ENCODE measurements at regions not wholly inside any gene's neighbourhood (a gene's known extent, or its start where the extent isn't known, plus 50 kb on each side); places are given as distances from the start of the nearest gene placed in this dataset.

DNA sequence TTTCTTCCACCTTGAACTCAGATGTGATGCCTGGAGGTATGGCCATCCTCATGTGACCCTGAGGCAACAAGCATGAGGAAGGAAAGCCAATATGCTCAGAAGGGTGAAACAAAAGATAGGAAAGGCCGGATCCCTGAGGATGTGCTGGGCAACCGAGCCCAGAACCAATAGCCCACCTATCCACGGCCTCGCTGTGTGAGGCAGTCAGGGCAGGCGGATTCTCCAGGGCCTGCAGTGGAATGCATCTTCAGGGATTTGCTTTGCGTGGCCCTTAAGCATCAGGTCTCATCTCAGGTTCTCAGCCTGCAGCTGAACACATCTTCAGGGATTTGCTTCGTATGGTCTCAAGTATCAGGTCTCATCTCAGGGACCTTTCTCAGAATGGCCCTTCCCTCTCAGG, 139.8 kb downstream of the ANKRD60 start:
- DNase-seq (ENCODE audit: low read depth, low spot score) (no peak), FAIRE-seq (no peak)
- Histone ChIP-seq H4K20me1 (ENCODE audit: control insufficient read depth, extremely low read depth, insufficient read depth, low read length) (no peaks in the 10 kb centered on the region), H3K27me3 (ENCODE audit: control insufficient read depth, extremely low read depth, insufficient read depth, low read length) (peaks cover 24% of the 10 kb centered on the region), H3K4me1 (ENCODE audit: control insufficient read depth, extremely low read depth, insufficient read depth, low read length) (no peaks in the 10 kb centered on the region), H3K9me3 (ENCODE audit: control insufficient read depth, low read depth, low read length) (no peaks in the 10 kb centered on the region), H3K4me2 (ENCODE audit: control insufficient read depth, extremely low read depth, insufficient read depth, low read depth, low read length) (no peak overlapping the region), H2AFZ (ENCODE audit: control insufficient read depth, low read length) (no peak overlapping the region), H3K79me2 (ENCODE audit: control insufficient read depth, insufficient read depth, low read length) (no peaks in the 10 kb centered on the region), H3K27ac (ENCODE audit: control insufficient read depth, insufficient read depth, low read length) (no peak overlapping the region), H3K9ac (ENCODE audit: control insufficient read depth, extremely low read depth, insufficient read depth, low read length) (no peak overlapping the region), H3K36me3 (ENCODE audit: control insufficient read depth in 2 of 2, extremely low read depth in 1 of 2, insufficient read depth in 2 of 2, low read length in 2 of 2) (no peaks in the 10 kb centered on the region), H3K9me1 (ENCODE audit: control insufficient read depth, extremely low read depth, insufficient read depth, low read length) (no peaks in the 10 kb centered on the region), H3K4me3 (ENCODE audit: control insufficient read depth in 2 of 3, extremely low read depth in 1 of 3, insufficient read depth in 2 of 3, low read depth in 1 of 3, low read length in 3 of 3) (no peak overlapping the region)
- dilution Hi-C loops (cut with MboI; ENCODE audit: extremely low pct_ligation_motif_present, low sequenced_read_pairs): no loop called here
- no peak for TF ChIP-seq EZH2 (IDR thresholded peaks at IDR 0.05; ENCODE audit: low read length)
- TF ChIP-seq, protein P1, sequence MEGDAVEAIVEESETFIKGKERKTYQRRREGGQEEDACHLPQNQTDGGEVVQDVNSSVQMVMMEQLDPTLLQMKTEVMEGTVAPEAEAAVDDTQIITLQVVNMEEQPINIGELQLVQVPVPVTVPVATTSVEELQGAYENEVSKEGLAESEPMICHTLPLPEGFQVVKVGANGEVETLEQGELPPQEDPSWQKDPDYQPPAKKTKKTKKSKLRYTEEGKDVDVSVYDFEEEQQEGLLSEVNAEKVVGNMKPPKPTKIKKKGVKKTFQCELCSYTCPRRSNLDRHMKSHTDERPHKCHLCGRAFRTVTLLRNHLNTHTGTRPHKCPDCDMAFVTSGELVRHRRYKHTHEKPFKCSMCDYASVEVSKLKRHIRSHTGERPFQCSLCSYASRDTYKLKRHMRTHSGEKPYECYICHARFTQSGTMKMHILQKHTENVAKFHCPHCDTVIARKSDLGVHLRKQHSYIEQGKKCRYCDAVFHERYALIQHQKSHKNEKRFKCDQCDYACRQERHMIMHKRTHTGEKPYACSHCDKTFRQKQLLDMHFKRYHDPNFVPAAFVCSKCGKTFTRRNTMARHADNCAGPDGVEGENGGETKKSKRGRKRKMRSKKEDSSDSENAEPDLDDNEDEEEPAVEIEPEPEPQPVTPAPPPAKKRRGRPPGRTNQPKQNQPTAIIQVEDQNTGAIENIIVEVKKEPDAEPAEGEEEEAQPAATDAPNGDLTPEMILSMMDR (optimal IDR thresholded peaks at IDR 0.05 in 1 of 3, IDR thresholded peaks at IDR 0.05 in 1 of 3, conservative IDR thresholded peaks at IDR 0.05 in 1 of 3; ENCODE audit: extremely low read depth in 1 of 3, insufficient read depth in 2 of 3, low read length in 3 of 3): no peak

DNA sequence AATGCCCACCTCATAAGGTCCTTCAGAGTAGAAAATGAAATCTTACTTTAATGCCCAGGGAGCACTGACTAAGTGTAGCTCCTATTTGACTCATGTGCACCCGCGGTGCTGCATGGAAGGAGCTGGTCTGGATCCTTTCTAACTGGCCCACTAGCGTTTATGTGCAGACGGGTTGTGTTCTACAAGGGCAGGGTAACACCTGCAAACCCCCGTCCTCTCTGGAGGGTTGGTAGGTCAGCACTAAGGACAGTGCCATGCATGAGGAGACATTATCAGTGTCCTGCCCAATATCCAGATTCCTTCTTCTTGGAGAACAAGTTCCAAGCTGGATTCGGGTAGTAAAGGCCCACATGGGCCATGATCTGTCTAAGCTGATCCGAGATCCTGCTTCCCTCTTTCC, 140.3 kb downstream of the ANKRD60 start:
- H3K9me3 ChIP-seq (ENCODE audit: control insufficient read depth, low read depth, low read length): no peaks in the 10 kb centered on the region
- no peak overlapping the region for H2AFZ ChIP-seq (ENCODE audit: control insufficient read depth, low read length)
- peaks cover 24% of the 10 kb centered on the region for H3K27me3 ChIP-seq (ENCODE audit: control insufficient read depth, extremely low read depth, insufficient read depth, low read length)
- no peak overlapping the region for H3K4me3 ChIP-seq (ENCODE audit: control insufficient read depth in 2 of 3, extremely low read depth in 1 of 3, insufficient read depth in 2 of 3, low read depth in 1 of 3, low read length in 3 of 3)
- TF ChIP-seq, protein P1 (optimal IDR thresholded peaks at IDR 0.05 in 1 of 3, IDR thresholded peaks at IDR 0.05 in 1 of 3, conservative IDR thresholded peaks at IDR 0.05 in 1 of 3; ENCODE audit: extremely low read depth in 1 of 3, insufficient read depth in 2 of 3, low read length in 3 of 3): no peak
- no peak for TF ChIP-seq EZH2 (IDR thresholded peaks at IDR 0.05; ENCODE audit: low read length)
- DNase-seq (ENCODE audit: low read depth, low spot score) (no peak), FAIRE-seq (no peak)
- no peak overlapping the region for H3K4me2 ChIP-seq (ENCODE audit: control insufficient read depth, extremely low read depth, insufficient read depth, low read depth, low read length)
- H4K20me1 ChIP-seq (ENCODE audit: control insufficient read depth, extremely low read depth, insufficient read depth, low read length): no peaks in the 10 kb centered on the region
- H3K27ac ChIP-seq (ENCODE audit: control insufficient read depth, insufficient read depth, low read length): no peak overlapping the region
- no peaks in the 10 kb centered on the region for H3K9me1 ChIP-seq (ENCODE audit: control insufficient read depth, extremely low read depth, insufficient read depth, low read length)
- dilution Hi-C loops (cut with MboI; ENCODE audit: extremely low pct_ligation_motif_present, low sequenced_read_pairs): no loop called here
- H3K36me3 ChIP-seq (ENCODE audit: control insufficient read depth in 2 of 2, extremely low read depth in 1 of 2, insufficient read depth in 2 of 2, low read length in 2 of 2): no peaks in the 10 kb centered on the region
- H3K79me2 ChIP-seq (ENCODE audit: control insufficient read depth, insufficient read depth, low read length): no peaks in the 10 kb centered on the region
- H3K4me1 ChIP-seq (ENCODE audit: control insufficient read depth, extremely low read depth, insufficient read depth, low read length): no peaks in the 10 kb centered on the region
- H3K9ac ChIP-seq (ENCODE audit: control insufficient read depth, extremely low read depth, insufficient read depth, low read length): no peak overlapping the region
